Gastroesophageal sphincter (tissue), 3 donors: ENCODE measurements at regions not wholly inside any gene's neighbourhood (a gene's known extent, or its start where the extent isn't known, plus 50 kb on each side); places are given as distances from the start of the nearest gene placed in this dataset.

Experiments used
- CTCF ChIP-seq, 4 experiments: fragments of 200-600 bp in 2 of 4; fragments of 450-650 bp in 2 of 4; sonication (generic) in 1 of 4; IDR thresholded peaks; one replicate each; pipeline ENCODE4 v1.5.1; 2017 to 2019; ENCODE audit warnings: antibody characterized with exemption in 4 of 4, mild to moderate bottlenecking in 2 of 4, moderate library complexity in 2 of 4
- EP300 ChIP-seq: sonication (generic); formaldehyde crosslinking; IDR thresholded peaks from one replicate; pipeline ENCODE4 v1.6.1; 2017; ENCODE audit warnings: antibody characterized with exemption, mild to moderate bottlenecking
- POLR2A ChIP-seq, 2 donors: fragments of 450-650 bp; IDR thresholded peaks; one replicate each; pipeline ENCODE4 v1.6.1; 2017; ENCODE audit warnings: antibody characterized with exemption in 2 of 2, mild to moderate bottlenecking in 2 of 2, moderate library complexity in 1 of 2
- POLR2AphosphoS5 ChIP-seq: sonication (generic); formaldehyde crosslinking; IDR thresholded peaks from one replicate; pipeline ENCODE4 v1.6.1; 2017; ENCODE audit warnings: antibody characterized with exemption

- TF ChIP-seq POLR2AphosphoS5 (no peak), EP300 (no peak), POLR2A (IDR thresholded peaks at IDR 0.05) (no peak), CTCF (IDR thresholded peaks at IDR 0.05) (no peak)
Measured at GRCh38 chr5:167790462-167791260, 500.8 kb upstream of the WWC1 start.
